ENCODE measurements at regions not wholly inside any gene's neighbourhood (a gene's known extent, or its start where the extent isn't known, plus 50 kb on each side); places are given as distances from the start of the nearest gene placed in this dataset.

- DNase-seq (ENCODE audit: low read depth in 1 of 2, low spot score in 1 of 2): no peak
- H3K4me3 ChIP-seq (replicated peaks; ENCODE audit: insufficient read depth, low read length): no peak overlapping the region
- H3K27ac ChIP-seq (replicated peaks): no peak overlapping the region
- TF ChIP-seq CTCF (IDR thresholded peaks at IDR 0.05; ENCODE audit: insufficient read depth, low read length) (no peak), REST (IDR thresholded peaks at IDR 0.05; ENCODE audit: insufficient replicate concordance, low read depth) (no peak), GABPA (IDR thresholded peaks at IDR 0.05; ENCODE audit: low read depth) (no peak), POLR2AphosphoS5 (IDR thresholded peaks at IDR 0.05; ENCODE audit: low read depth) (no peak), SPI1 (IDR thresholded peaks at IDR 0.05; ENCODE audit: borderline replicate concordance, low read depth) (no peak)
- H3K27me3 ChIP-seq (ENCODE audit: insufficient read depth, poor library complexity, severe bottlenecking): no peaks in the 10 kb centered on the region
These were observed 685.3 kb upstream of the ADGRL2 start for GRCh38 chr1:81115422-81115821.

GRCh38 chr1:81114191-81114590, 686.5 kb upstream of the ADGRL2 start:
- Histone ChIP-seq H3K27ac (replicated peaks) (no peak overlapping the region), H3K4me3 (replicated peaks; ENCODE audit: insufficient read depth, low read length) (no peak overlapping the region), H3K27me3 (ENCODE audit: insufficient read depth, poor library complexity, severe bottlenecking) (no peaks in the 10 kb centered on the region)
- no peak for DNase-seq (ENCODE audit: low read depth in 1 of 2, low spot score in 1 of 2)
- no peak for TF ChIP-seq SPI1 (IDR thresholded peaks at IDR 0.05; ENCODE audit: borderline replicate concordance, low read depth)
- no peak for TF ChIP-seq POLR2AphosphoS5 (IDR thresholded peaks at IDR 0.05; ENCODE audit: low read depth)
- TF ChIP-seq CTCF (IDR thresholded peaks at IDR 0.05; ENCODE audit: insufficient read depth, low read length): no peak
- no peak for TF ChIP-seq REST (IDR thresholded peaks at IDR 0.05; ENCODE audit: insufficient replicate concordance, low read depth)
- TF ChIP-seq GABPA (IDR thresholded peaks at IDR 0.05; ENCODE audit: low read depth): no peak

GRCh38 chr1:81113688-81114087, 687.0 kb upstream of the ADGRL2 start:
- no peak for TF ChIP-seq REST (IDR thresholded peaks at IDR 0.05; ENCODE audit: insufficient replicate concordance, low read depth)
- TF ChIP-seq GABPA (IDR thresholded peaks at IDR 0.05; ENCODE audit: low read depth): no peak
- TF ChIP-seq SPI1 (IDR thresholded peaks at IDR 0.05; ENCODE audit: borderline replicate concordance, low read depth): no peak
- no peak for TF ChIP-seq POLR2AphosphoS5 (IDR thresholded peaks at IDR 0.05; ENCODE audit: low read depth)
- no peak for TF ChIP-seq CTCF (IDR thresholded peaks at IDR 0.05; ENCODE audit: insufficient read depth, low read length)
- Histone ChIP-seq H3K4me3 (replicated peaks; ENCODE audit: insufficient read depth, low read length) (no peak overlapping the region), H3K27ac (replicated peaks) (no peak overlapping the region), H3K27me3 (ENCODE audit: insufficient read depth, poor library complexity, severe bottlenecking) (no peaks in the 10 kb centered on the region)
- no peak for DNase-seq (ENCODE audit: low read depth in 1 of 2, low spot score in 1 of 2)
